Lower leg skin (tissue), 3 donors: ENCODE measurements at regions not wholly inside any gene's neighbourhood (a gene's known extent, or its start where the extent isn't known, plus 50 kb on each side); places are given as distances from the start of the nearest gene placed in this dataset.

Experiments used
- CTCF ChIP-seq, 3 donors: fragments of 450-650 bp; IDR thresholded peaks; one replicate each; pipeline ENCODE4 v1.5.1; 2016; ENCODE audit warnings: antibody characterized with exemption in 3 of 3, mild to moderate bottlenecking in 3 of 3, moderate library complexity in 2 of 3
- POLR2A ChIP-seq, 2 donors: fragments of 450-650 bp; IDR thresholded peaks; one replicate each; pipeline ENCODE4 v1.6.1; 2016 to 2017; ENCODE audit warnings: antibody characterized with exemption in 2 of 2, mild to moderate bottlenecking in 1 of 2, moderate library complexity in 1 of 2

- TF ChIP-seq POLR2A (IDR thresholded peaks at IDR 0.05) = no peak
- no peak for TF ChIP-seq CTCF (IDR thresholded peaks at IDR 0.05)
Observed at GRCh38 chr9:13597427-13597826, 317.9 kb upstream of the MPDZ start.
